HG03521 (cell line): ENCODE measurements at regions not wholly inside any gene's neighbourhood (a gene's known extent, or its start where the extent isn't known, plus 50 kb on each side); places are given as distances from the start of the nearest gene placed in this dataset.
"Not testable (repeated sequence)": the region's sequence is repeated elsewhere in the genome, so short reads cannot be mapped to it uniquely, and the experiment has no call there.

Source experiments
- ATAC-seq: cut with Tn5 transposase; IDR thresholded peaks from one replicate; pipeline ENCODE4 v1.9.1; 2021; ENCODE audit warnings: mild to moderate bottlenecking, moderate library complexity; ENCODE audit not compliant: unreplicated experiment

GRCh38 chr11:96878299-96879051 is 488.7 kb downstream of the JRKL start:
- ATAC-seq: no peak

GRCh38 chr11:96882622-96883021 is 492.8 kb downstream of the JRKL start:
- ATAC-seq: not testable (repeated sequence)

- ATAC-seq: no peak
Observed at GRCh38 chr11:96885405-96885804, 495.6 kb downstream of the JRKL start.

- no peak for ATAC-seq
Observed at GRCh38 chr11:96885912-96886311, 496.1 kb downstream of the JRKL start.

- ATAC-seq: no peak
Observed at GRCh38 chr11:96893988-96894387, 504.2 kb downstream of the JRKL start.

- no peak for ATAC-seq
Observed at GRCh38 chr11:96894587-96894986, 504.8 kb downstream of the JRKL start.

- no peak for ATAC-seq
Observed at GRCh38 chr11:96899971-96900370, 510.2 kb downstream of the JRKL start.

GRCh38 chr11:96905143-96905542 is 515.3 kb downstream of the JRKL start:
- ATAC-seq: no peak

GRCh38 chr11:96905663-96906062 is 515.9 kb downstream of the JRKL start:
- no peak for ATAC-seq

GRCh38 chr11:96906476-96906875 is 516.7 kb downstream of the JRKL start:
- no peak for ATAC-seq

- ATAC-seq: no peak
Observed at GRCh38 chr11:96925862-96926261, 536.0 kb downstream of the JRKL start.

- no peak for ATAC-seq
Observed at GRCh38 chr11:96940227-96940626, 550.4 kb downstream of the JRKL start.

GRCh38 chr11:96942855-96943254 is 553.0 kb downstream of the JRKL start:
- no peak for ATAC-seq

- no peak for ATAC-seq
Observed at GRCh38 chr11:96943970-96944369, 554.2 kb downstream of the JRKL start.

GRCh38 chr11:96948066-96948465 is 558.3 kb downstream of the JRKL start:
- ATAC-seq: no peak

GRCh38 chr11:96949464-96949863 is 559.7 kb downstream of the JRKL start:
- no peak for ATAC-seq

GRCh38 chr11:96954587-96955242 is 564.9 kb downstream of the JRKL start:
- no peak for ATAC-seq

- ATAC-seq: no peak
Observed at GRCh38 chr11:96960476-96960875, 570.7 kb downstream of the JRKL start.

GRCh38 chr11:96960926-96961325 is 571.1 kb downstream of the JRKL start:
- no peak for ATAC-seq

- ATAC-seq: no peak
Observed at GRCh38 chr11:96961931-96962330, 572.1 kb downstream of the JRKL start.

- ATAC-seq: no peak
Observed at GRCh38 chr11:96963375-96963774, 573.6 kb downstream of the JRKL start.

- no peak for ATAC-seq
Observed at GRCh38 chr11:96964661-96965060, 574.8 kb downstream of the JRKL start.

- ATAC-seq: no peak
Observed at GRCh38 chr11:96967616-96968015, 577.8 kb downstream of the JRKL start.
